ENCODE measurements at regions not wholly inside any gene's neighbourhood (a gene's known extent, or its start where the extent isn't known, plus 50 kb on each side); places are given as distances from the start of the nearest gene placed in this dataset.

DNA sequence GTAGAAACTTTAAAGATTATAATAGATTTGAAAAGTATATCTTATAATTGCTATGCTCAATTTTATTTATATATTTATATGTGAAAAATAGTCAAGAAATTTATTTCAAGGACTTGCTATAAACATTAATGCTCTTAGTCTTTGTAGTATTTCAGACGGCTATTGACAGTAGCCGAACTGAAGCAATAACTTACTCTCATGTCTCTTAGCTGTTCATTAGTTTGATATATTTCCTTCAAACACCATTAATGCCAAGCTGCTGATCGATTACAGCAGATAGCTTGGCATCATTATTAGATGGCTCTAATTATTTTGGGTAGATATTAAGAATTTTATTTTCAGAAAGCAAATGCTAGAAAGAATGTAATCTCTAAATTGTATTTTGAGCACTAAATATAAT, 1151.5 kb upstream of the SPRY2 start:
- ATAC-seq (ENCODE audit: low read depth): no peak
- WGBS (ENCODE audit: insufficient coverage): no CpG with 5 or more reads among the region's 3 CpGs
- no peaks in the 10 kb centered on the region for H3K79me2 ChIP-seq (ENCODE audit: control insufficient read depth, insufficient read depth, low read length)

GRCh38 chr13:81488021-81488420, 1147.1 kb upstream of the SPRY2 start:
- H3K79me2 ChIP-seq (ENCODE audit: control insufficient read depth, insufficient read depth, low read length): no peaks in the 10 kb centered on the region
- ChIA-PET CTCF (no interaction called here), POLR2A (no interaction called here)
- no peak overlapping the region for H3K4me2 ChIP-seq (replicated peaks; ENCODE audit: low read depth, low read length, poor library complexity, severe bottlenecking)
- TF ChIP-seq EZH2 (IDR thresholded peaks at IDR 0.05; ENCODE audit: borderline replicate concordance, insufficient read depth, low read depth, low read length, poor library complexity, severe bottlenecking): no peak
- TF ChIP-seq, protein P1, sequence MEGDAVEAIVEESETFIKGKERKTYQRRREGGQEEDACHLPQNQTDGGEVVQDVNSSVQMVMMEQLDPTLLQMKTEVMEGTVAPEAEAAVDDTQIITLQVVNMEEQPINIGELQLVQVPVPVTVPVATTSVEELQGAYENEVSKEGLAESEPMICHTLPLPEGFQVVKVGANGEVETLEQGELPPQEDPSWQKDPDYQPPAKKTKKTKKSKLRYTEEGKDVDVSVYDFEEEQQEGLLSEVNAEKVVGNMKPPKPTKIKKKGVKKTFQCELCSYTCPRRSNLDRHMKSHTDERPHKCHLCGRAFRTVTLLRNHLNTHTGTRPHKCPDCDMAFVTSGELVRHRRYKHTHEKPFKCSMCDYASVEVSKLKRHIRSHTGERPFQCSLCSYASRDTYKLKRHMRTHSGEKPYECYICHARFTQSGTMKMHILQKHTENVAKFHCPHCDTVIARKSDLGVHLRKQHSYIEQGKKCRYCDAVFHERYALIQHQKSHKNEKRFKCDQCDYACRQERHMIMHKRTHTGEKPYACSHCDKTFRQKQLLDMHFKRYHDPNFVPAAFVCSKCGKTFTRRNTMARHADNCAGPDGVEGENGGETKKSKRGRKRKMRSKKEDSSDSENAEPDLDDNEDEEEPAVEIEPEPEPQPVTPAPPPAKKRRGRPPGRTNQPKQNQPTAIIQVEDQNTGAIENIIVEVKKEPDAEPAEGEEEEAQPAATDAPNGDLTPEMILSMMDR (IDR thresholded peaks at IDR 0.05): no peak
- no peak for DNase-seq
- H3K4me3 ChIP-seq (ENCODE audit: control extremely low read depth in 1 of 5, extremely low read depth in 1 of 5, insufficient read depth in 1 of 5, low read depth in 2 of 5, low read length in 4 of 5): no peak overlapping the region
- H3K36me3 ChIP-seq (replicated peaks in 1 of 2; ENCODE audit: control extremely low read depth in 1 of 2, control insufficient read depth in 1 of 2, extremely low read depth in 1 of 2, insufficient read depth in 2 of 2, low read length in 1 of 2): no peaks in the 10 kb centered on the region
- no peak overlapping the region for H3K27ac Mint-ChIP-seq
- H3K9me3 ChIP-seq (ENCODE audit: control extremely low read depth in 1 of 3, control insufficient read depth in 2 of 3, insufficient read depth in 1 of 3, low read length in 2 of 3): no peaks in the 10 kb centered on the region
- WGBS (ENCODE audit: insufficient coverage): no CpG with 5 or more reads among the region's 1 CpG
- no peaks in the 10 kb centered on the region for H4K20me1 ChIP-seq (ENCODE audit: control insufficient read depth, insufficient read depth, low read length, poor library complexity, severe bottlenecking)
- no peaks in the 10 kb centered on the region for H3K27me3 ChIP-seq (replicated peaks in 1 of 4; ENCODE audit: control extremely low read depth in 1 of 4, control insufficient read depth in 3 of 4, insufficient read depth in 4 of 4, low read length in 3 of 4)
- H2AFZ ChIP-seq (ENCODE audit: insufficient read depth, low read depth, low read length, poor library complexity, severe bottlenecking): no peak overlapping the region
- intact Hi-C loops (cut with micrococcal nuclease): no loop called here
- no peak overlapping the region for H3K27ac ChIP-seq (ENCODE audit: low read length in 2 of 2)
- H3K4me3 Mint-ChIP-seq: no peak overlapping the region
- H3K4me1 ChIP-seq (ENCODE audit: control insufficient read depth in 2 of 2, insufficient read depth in 2 of 2, low read length in 2 of 2): no peaks in the 10 kb centered on the region
- no peaks in the 10 kb centered on the region for H3K27me3 Mint-ChIP-seq
- no peaks in the 10 kb centered on the region for H3K4me1 Mint-ChIP-seq
- H3K9me3 Mint-ChIP-seq (ENCODE audit: insufficient read depth): peaks cover 3% of the 10 kb centered on the region
- H3K9ac ChIP-seq (ENCODE audit: low read length): no peak overlapping the region
- no peak for ATAC-seq (ENCODE audit: low read depth)

More for the DNA sequence above, 1151.5 kb upstream of the SPRY2 start:
- intact Hi-C loops (cut with micrococcal nuclease): no loop called here
- no peaks in the 10 kb centered on the region for H3K4me1 Mint-ChIP-seq
- no peak overlapping the region for H3K4me2 ChIP-seq (replicated peaks; ENCODE audit: low read depth, low read length, poor library complexity, severe bottlenecking)
- no peaks in the 10 kb centered on the region for H3K36me3 ChIP-seq (replicated peaks in 1 of 2; ENCODE audit: control extremely low read depth in 1 of 2, control insufficient read depth in 1 of 2, extremely low read depth in 1 of 2, insufficient read depth in 2 of 2, low read length in 1 of 2)
- no peak for TF ChIP-seq EZH2 (IDR thresholded peaks at IDR 0.05; ENCODE audit: borderline replicate concordance, insufficient read depth, low read depth, low read length, poor library complexity, severe bottlenecking)
- TF ChIP-seq, protein P1 (IDR thresholded peaks at IDR 0.05): no peak
- no peak overlapping the region for H3K4me3 ChIP-seq (ENCODE audit: control extremely low read depth in 1 of 5, extremely low read depth in 1 of 5, insufficient read depth in 1 of 5, low read depth in 2 of 5, low read length in 4 of 5)
- peaks cover 6% of the 10 kb centered on the region for H3K9me3 Mint-ChIP-seq (ENCODE audit: insufficient read depth)
- H3K27me3 Mint-ChIP-seq: no peaks in the 10 kb centered on the region
- H3K27me3 ChIP-seq (replicated peaks in 1 of 4; ENCODE audit: control extremely low read depth in 1 of 4, control insufficient read depth in 3 of 4, insufficient read depth in 4 of 4, low read length in 3 of 4): no peaks in the 10 kb centered on the region
- no peak overlapping the region for H3K27ac ChIP-seq (ENCODE audit: low read length in 2 of 2)
- ChIA-PET CTCF (no interaction called here), POLR2A (no interaction called here)
- no peak overlapping the region for H3K9ac ChIP-seq (ENCODE audit: low read length)
- DNase-seq: no peak
- no peak overlapping the region for H3K4me3 Mint-ChIP-seq
- H3K4me1 ChIP-seq (ENCODE audit: control insufficient read depth in 2 of 2, insufficient read depth in 2 of 2, low read length in 2 of 2): no peaks in the 10 kb centered on the region
- no peak overlapping the region for H3K27ac Mint-ChIP-seq
- peaks cover 0 to 1% (median 0%) of the 10 kb centered on the region in 3 donors for H3K9me3 ChIP-seq (ENCODE audit: control extremely low read depth in 1 of 3, control insufficient read depth in 2 of 3, insufficient read depth in 1 of 3, low read length in 2 of 3)
- H4K20me1 ChIP-seq (ENCODE audit: control insufficient read depth, insufficient read depth, low read length, poor library complexity, severe bottlenecking): no peaks in the 10 kb centered on the region
- H2AFZ ChIP-seq (ENCODE audit: insufficient read depth, low read depth, low read length, poor library complexity, severe bottlenecking): no peak overlapping the region
